PFSK-1 (cell line): ENCODE measurements at regions not wholly inside any gene's neighbourhood (a gene's known extent, or its start where the extent isn't known, plus 50 kb on each side); places are given as distances from the start of the nearest gene placed in this dataset.

ENCODE experiments used
- FOXP2 ChIP-seq: optimal IDR thresholded peaks from 2 replicates; pipeline ENCODE3; 2011; ENCODE audit warnings: borderline replicate concordance, control low read depth, inconsistent platforms; ENCODE audit not compliant: insufficient read depth; ENCODE audit errors: extremely low read length, extremely low read depth
- POLR2AphosphoS5 ChIP-seq: IDR thresholded peaks from 2 replicates; pipeline ENCODE4 v1.6.1; 2012; ENCODE audit warnings: low read depth, mild to moderate bottlenecking, control low read depth, low read length, moderate library complexity
- SIN3A ChIP-seq: IDR thresholded peaks from 2 replicates; pipeline ENCODE4 v1.6.1; 2012; ENCODE audit warnings: mild to moderate bottlenecking, low read length, moderate library complexity, borderline replicate concordance; ENCODE audit not compliant: insufficient read depth
- TAF1 ChIP-seq: IDR thresholded peaks from 2 replicates; pipeline ENCODE4 v1.6.1; 2012; ENCODE audit warnings: low read length, control low read depth, borderline replicate concordance; ENCODE audit not compliant: insufficient read depth
- TF ChIP-seq, protein P1 (sequence below), 2 experiments: IDR thresholded peaks; 2 replicates each; pipeline versions ENCODE4 v1.6.1 to v1.8.0; 2011 to 2012; ENCODE audit warnings: low read depth in 2 of 2, low read length in 2 of 2, control low read depth in 1 of 2, inconsistent platforms in 1 of 2, mild to moderate bottlenecking in 1 of 2, moderate library complexity in 1 of 2; ENCODE audit not compliant: insufficient read depth in 1 of 2

- TF ChIP-seq TAF1 (no peak), POLR2AphosphoS5 (no peak), SIN3A (no peak), FOXP2 (no peak)
- TF ChIP-seq, protein P1, sequence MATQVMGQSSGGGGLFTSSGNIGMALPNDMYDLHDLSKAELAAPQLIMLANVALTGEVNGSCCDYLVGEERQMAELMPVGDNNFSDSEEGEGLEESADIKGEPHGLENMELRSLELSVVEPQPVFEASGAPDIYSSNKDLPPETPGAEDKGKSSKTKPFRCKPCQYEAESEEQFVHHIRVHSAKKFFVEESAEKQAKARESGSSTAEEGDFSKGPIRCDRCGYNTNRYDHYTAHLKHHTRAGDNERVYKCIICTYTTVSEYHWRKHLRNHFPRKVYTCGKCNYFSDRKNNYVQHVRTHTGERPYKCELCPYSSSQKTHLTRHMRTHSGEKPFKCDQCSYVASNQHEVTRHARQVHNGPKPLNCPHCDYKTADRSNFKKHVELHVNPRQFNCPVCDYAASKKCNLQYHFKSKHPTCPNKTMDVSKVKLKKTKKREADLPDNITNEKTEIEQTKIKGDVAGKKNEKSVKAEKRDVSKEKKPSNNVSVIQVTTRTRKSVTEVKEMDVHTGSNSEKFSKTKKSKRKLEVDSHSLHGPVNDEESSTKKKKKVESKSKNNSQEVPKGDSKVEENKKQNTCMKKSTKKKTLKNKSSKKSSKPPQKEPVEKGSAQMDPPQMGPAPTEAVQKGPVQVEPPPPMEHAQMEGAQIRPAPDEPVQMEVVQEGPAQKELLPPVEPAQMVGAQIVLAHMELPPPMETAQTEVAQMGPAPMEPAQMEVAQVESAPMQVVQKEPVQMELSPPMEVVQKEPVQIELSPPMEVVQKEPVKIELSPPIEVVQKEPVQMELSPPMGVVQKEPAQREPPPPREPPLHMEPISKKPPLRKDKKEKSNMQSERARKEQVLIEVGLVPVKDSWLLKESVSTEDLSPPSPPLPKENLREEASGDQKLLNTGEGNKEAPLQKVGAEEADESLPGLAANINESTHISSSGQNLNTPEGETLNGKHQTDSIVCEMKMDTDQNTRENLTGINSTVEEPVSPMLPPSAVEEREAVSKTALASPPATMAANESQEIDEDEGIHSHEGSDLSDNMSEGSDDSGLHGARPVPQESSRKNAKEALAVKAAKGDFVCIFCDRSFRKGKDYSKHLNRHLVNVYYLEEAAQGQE (IDR thresholded peaks at IDR 0.05; ENCODE audit: insufficient read depth in 1 of 2, low read depth in 2 of 2, low read length in 2 of 2), result no peak
These were observed 574.4 kb upstream of the SOX9 start for GRCh38 chr17:71546419-71546818.
